Hepatocyte (in vitro differentiated cells): ENCODE measurements at regions not wholly inside any gene's neighbourhood (a gene's known extent, or its start where the extent isn't known, plus 50 kb on each side); places are given as distances from the start of the nearest gene placed in this dataset.

ENCODE experiments used
- CTCF ChIP-seq: fragments of 200-600 bp; sonication (generic); IDR thresholded peaks from 2 replicates; pipeline ENCODE4 v1.5.1; 2016; ENCODE audit warnings: antibody characterized with exemption, mild to moderate bottlenecking; ENCODE audit not compliant: poor library complexity
- EZH2 ChIP-seq: fragments of 200-600 bp; sonication (generic); IDR thresholded peaks from 2 replicates; pipeline ENCODE4 v1.6.1; 2016; ENCODE audit warnings: antibody characterized with exemption, mild to moderate bottlenecking, borderline replicate concordance
- EZH2phosphoT487 ChIP-seq: fragments of 200-600 bp; sonication (generic); IDR thresholded peaks from one replicate; pipeline ENCODE4 v1.6.1; 2018; ENCODE audit warnings: antibody characterized with exemption, mild to moderate bottlenecking, low read depth, moderate library complexity; ENCODE audit not compliant: unreplicated experiment, severe bottlenecking

GRCh38 chr5:68449380-68449779 is 233.8 kb downstream of the PIK3R1 start:
- TF ChIP-seq CTCF, result no peak
- no peak for TF ChIP-seq EZH2
- TF ChIP-seq EZH2phosphoT487, result no peak
